NCI-H524 treated with DMSO at 0.1 percent for 48 hours (cell line): ENCODE measurements at regions not wholly inside any gene's neighbourhood (a gene's known extent, or its start where the extent isn't known, plus 50 kb on each side); places are given as distances from the start of the nearest gene placed in this dataset.
"Not testable (repeated sequence)": the region's sequence is repeated elsewhere in the genome, so short reads cannot be mapped to it uniquely, and the experiment has no call there.

Experiments
- DNase-seq: peaks from one replicate; lab custom pipeline; 2025; lab: John Stamatoyannopoulos, UW

DNA sequence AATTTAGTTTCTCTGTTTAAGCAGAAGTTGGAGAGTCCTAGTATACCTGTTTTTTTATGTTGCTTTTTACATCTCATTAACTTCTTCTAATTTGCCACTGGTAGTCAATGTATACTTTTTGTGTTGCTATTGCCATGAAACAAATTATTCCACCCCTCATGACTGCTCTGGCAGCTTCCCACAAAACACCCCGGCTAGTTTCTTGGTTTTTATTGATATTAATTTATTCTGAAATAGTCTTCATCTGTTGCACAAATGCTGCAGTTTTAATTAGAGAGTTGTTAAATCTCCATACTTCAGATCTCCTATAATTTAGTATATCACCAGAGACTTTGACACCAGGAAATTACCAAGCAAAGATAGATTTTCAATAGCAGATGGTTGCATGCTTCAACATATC lies 1159.3 kb upstream of the PRR20A start:
- DNase-seq, result no peak

DNA sequence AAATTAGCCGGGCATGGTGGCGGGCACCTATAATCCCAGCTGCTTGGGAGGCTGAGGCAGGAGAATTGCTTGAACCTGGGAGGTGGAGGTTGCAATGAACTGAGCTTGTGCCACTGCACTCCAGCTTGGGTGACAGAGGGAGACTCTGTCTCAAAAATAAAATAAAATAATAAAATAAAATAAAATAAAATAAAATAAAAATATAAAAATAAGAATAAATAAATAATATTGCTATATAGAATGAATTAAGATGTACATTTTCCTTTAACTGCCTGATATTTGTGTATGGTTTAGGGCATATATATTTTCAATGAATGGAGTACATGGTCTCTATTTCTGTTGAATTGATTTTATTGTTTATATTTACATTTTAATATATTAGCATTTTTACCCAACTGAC lies 1156.7 kb upstream of the PRR20A start:
- not testable (repeated sequence) for DNase-seq

GRCh38 chr13:55990631-55991030 lies 1150.1 kb upstream of the PRR20A start:
- no peak for DNase-seq

- DNase-seq, result no peak
Observed at GRCh38 chr13:55991666-55992065, 1149.1 kb upstream of the PRR20A start.

DNA sequence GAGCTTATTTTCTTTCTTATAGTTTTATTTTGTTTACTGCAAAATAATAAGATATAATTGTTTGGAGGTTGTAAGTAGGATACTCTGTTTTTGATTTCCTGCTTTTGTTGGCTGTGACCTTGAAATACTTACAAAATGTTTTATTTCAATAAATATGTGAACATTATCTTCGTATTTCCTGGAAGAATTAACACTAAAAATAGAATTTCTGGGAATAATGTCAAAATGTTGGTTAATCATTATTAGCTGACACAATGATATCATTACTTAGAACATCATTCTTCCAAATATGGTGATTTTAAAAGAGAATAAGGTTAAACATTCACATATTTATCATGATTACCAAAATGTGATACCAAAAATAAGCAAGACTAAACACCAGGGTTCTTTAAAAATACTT lies 1148.6 kb upstream of the PRR20A start:
- DNase-seq, result no peak

GRCh38 chr13:55999709-56000108 lies 1141.0 kb upstream of the PRR20A start:
- DNase-seq, result no peak

DNA sequence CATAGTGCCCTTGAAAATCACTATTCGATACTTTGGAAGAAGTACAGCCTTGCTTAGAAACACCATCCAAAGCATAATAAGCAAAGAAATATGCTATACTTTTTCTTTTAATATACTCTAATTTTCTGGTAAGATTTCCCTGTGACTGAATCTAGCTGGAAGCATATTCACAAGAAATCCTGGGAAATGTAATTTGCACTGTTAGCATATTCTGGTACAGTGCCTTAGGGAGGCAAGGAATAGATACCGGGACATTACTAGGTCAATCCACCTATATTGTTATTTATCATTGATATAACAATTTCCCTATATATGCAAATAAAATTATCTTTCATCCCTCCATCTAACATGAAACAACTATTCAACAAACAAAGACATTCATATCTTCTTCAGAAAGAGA lies 1131.3 kb upstream of the PRR20A start:
- no peak for DNase-seq

- DNase-seq, result no peak
Observed at GRCh38 chr13:56012644-56013043, 1128.1 kb upstream of the PRR20A start.

DNA sequence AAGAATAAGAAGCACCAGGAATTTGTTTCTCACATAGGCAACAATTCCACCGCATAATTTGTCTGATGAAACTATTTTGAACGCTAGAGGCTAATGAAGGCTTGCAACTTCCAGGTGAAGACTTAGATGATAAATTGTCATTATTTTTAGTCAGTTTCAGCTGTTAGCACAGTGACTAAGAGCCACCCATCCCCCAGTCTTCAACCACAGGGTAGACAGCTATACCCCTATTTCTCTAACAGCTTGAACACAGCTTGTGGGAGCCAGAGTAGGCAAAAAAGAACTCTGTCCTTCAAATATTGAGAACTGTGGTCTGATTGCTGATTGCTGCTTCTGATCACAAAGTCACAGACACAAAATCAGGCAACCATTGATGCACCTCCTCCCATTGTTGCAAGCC lies 1124.8 kb upstream of the PRR20A start:
- no peak for DNase-seq

DNA sequence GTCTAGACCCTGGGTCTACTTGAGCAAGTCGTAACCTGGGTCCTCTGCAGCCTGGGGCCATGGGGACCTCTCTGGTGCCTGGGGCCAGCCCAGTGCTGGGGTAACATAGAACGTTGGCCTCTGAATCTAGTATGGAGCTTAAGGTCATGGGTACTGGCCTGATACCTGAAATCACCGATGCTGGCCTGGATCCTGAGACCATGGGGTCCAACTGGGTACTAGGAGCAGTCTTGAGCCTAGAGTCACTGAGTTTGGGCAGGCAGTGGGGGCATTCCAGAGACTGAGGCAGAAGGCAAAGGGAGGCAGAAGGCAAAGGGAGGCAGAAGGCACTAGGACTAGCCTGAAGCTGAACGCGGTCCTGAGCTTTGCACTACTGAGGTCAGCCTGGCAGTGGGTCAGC lies 1121.1 kb upstream of the PRR20A start:
- DNase-seq, result no peak

- no peak for DNase-seq
Observed at GRCh38 chr13:56020425-56020824, 1120.3 kb upstream of the PRR20A start.

DNA sequence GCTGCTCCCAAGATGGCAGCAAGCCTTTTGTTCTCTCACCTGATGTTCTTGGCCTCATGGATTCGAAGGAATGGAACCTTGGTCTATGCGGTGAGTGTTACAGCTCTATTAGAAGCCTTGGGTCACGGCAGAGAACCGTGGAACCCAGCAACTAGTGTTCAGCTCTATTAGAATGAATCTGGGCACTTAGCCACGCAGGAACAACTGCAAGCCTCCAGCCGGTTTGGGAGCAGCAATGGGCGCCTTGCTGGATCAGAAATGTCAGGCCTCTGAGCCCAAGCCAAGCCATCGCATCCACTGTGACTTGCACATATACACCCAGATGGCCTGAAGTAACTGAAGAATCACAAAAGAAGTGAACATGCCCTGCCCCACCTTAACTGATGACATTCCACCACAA lies 1100.7 kb upstream of the PRR20A start:
- DNase-seq, result no peak

DNA sequence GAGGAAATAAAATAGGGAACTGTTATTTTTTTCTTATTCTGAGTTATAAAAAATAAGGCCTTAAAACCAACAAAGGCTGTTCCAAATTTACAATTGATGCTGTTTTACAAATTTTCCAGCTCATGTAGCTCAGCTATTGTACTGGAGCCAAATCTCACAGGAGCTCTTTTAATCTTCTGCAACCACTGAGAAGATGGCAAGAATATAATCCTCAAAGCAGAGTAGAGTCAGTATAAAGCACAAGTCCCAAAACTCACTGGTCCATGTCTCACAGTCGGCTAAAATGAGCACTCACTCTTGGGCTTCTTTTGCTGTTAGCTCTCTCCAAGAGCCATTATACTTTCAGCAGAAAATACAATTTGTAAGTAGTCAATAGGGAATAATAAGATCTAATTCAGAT lies 1074.4 kb upstream of the PRR20A start:
- DNase-seq, result no peak

- DNase-seq, result no peak
Observed at GRCh38 chr13:56102641-56103040, 1038.1 kb upstream of the PRR20A start.

DNA sequence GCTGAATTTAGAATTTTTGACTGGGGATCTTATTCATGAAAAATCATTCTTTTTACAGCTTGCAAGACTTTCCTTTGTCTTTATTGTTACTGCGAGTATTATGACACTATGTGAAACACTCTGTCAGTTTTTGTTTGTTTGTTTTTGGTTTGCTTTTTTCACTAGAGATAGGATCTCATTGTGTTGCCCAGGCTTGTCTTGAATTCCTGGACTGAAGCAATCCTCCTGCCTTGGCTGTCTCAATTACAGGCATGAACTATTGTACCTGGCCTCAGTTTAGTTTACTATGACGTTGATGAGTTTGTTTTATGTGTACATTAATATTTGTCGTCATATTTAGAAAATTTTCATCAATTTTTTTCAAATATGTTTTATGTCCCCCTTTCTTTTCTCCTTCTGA lies 1030.0 kb upstream of the PRR20A start:
- no peak for DNase-seq

GRCh38 chr13:56134524-56134923 lies 1006.2 kb upstream of the PRR20A start:
- no peak for DNase-seq

DNA sequence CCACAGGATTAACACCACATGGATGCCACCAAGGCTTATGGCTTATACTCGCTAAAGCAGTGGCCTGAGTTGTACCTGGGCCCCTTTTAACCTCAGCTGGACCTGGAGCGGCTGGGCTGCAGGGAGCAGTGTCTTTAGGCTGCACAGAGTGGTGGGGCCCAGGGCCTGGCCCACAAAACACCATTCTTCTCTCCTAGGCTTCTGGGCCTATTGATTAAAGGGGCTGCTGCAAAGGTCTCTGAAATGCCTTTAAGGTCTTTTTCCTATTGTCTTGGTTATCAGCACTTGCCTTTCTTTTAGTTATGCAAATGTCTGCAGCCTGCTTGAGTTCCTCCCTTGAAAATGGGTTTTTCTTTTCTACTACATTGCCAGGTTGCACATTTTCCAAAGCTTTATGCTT lies 973.9 kb upstream of the PRR20A start:
- no peak for DNase-seq

DNA sequence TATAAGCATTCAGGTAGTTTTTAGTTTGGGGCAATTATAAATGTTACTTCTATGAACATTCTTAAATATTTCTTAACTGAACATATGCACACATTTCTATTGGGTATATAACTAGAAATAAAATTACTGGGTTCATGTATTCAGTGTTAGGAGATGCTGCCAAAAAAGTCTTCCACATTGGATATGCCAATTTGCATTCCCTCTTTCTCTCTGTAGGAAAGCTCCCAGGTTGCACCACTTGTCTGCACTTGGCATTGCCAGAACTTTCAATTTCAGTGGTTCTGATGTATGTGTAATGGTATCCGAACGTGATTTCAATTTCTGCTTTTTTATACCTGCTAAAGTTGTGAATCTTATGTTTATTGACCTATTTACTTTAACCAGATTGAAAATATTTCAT lies 972.1 kb upstream of the PRR20A start:
- DNase-seq, result no peak

DNA sequence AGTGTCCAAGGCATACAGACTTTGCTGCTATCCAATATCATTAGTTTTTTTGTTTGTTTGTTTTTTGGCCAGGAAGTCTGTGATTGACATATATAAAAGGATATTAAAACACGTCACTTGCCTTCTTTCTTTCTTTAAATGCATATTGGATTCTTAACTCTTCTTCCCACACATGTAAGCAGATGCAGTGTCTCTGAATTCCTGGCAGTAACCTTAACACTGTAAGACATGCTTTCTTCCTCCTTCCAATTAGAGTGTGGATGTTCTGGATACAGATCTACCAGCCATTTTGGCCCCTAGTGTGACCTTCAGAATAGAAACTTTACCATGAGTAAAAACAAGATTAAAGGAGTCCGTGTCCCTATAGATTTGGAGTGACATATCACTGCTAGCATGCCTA lies 967.4 kb upstream of the PRR20A start:
- DNase-seq, result no peak

- no peak for DNase-seq
Observed at GRCh38 chr13:56182598-56182997, 958.1 kb upstream of the PRR20A start.

DNA sequence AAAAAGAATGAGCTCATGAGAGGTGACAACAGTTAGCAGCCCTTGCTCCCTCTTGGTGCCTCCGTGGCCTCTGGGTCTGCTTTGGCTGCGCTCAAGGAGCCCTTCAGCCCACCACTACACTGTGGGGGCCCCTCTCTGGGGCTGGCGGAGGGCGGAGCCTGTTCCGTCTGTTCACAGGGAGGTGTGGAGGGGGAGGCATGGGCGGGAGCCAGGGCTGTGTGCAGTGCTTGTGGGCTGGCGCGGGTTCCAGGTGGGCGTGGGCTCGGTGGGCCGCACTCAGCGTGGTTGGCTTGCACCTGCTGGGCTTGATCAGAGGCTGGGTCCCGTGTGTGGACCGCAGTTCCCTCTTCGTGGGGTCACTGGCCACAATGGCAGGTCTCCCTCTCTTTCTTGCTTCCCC lies 953.4 kb upstream of the PRR20A start:
- no peak for DNase-seq

GRCh38 chr13:56188582-56188981 lies 952.1 kb upstream of the PRR20A start:
- DNase-seq, result not testable (repeated sequence)

GRCh38 chr13:56189439-56189838 lies 951.3 kb upstream of the PRR20A start:
- no peak for DNase-seq

DNA sequence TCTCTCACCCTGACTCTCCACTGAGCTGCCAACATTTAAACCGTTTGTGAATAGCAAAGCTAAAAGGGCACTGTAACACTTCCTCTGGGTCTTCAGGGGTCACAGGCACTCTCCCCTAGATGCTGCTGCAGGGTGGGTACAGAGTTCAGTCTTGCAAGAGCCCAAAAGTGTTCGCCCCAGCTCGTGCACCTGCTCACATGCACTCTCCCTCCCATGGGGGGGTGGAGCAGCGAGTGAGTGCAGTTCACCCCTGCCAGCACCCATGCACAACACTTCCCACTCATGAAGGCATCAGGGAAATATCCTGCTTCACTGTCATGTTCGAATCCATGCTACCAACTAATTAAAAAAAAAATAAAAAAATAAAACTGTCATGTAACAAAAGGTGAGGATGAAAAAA lies 950.7 kb upstream of the PRR20A start:
- no peak for DNase-seq

GRCh38 chr13:56198350-56198749 lies 942.4 kb upstream of the PRR20A start:
- no peak for DNase-seq
